ENCODE measurements at regions not wholly inside any gene's neighbourhood (a gene's known extent, or its start where the extent isn't known, plus 50 kb on each side); places are given as distances from the start of the nearest gene placed in this dataset.

- no peak for DNase-seq (ENCODE audit: low read depth)
Measured at GRCh38 chr4:176507845-176508533, 188.2 kb downstream of the SPCS3 start.

- DNase-seq (ENCODE audit: low read depth) = no peak
Measured at GRCh38 chr4:176508780-176509331, 189.1 kb downstream of the SPCS3 start.

- DNase-seq (ENCODE audit: low read depth) = no peak
Measured at GRCh38 chr4:176525576-176525975, 205.8 kb downstream of the SPCS3 start.

- DNase-seq (ENCODE audit: low read depth) = no peak
Measured at GRCh38 chr4:176526704-176527103, 206.9 kb downstream of the SPCS3 start.

GRCh38 chr4:176529574-176529973 is 209.8 kb downstream of the SPCS3 start:
- no peak for DNase-seq (ENCODE audit: low read depth)

GRCh38 chr4:176533159-176533558 is 213.4 kb downstream of the SPCS3 start:
- DNase-seq (ENCODE audit: low read depth) = no peak

GRCh38 chr4:176534566-176534965 is 214.8 kb downstream of the SPCS3 start:
- DNase-seq (ENCODE audit: low read depth) = peak; percentile 80

- DNase-seq (ENCODE audit: low read depth) = peak; percentile 87
Measured at GRCh38 chr4:176538217-176538925, 218.6 kb downstream of the SPCS3 start.

GRCh38 chr4:176539091-176539784 is 219.5 kb downstream of the SPCS3 start:
- DNase-seq (ENCODE audit: low read depth) = no peak

GRCh38 chr4:176539785-176540175 is 220.0 kb downstream of the SPCS3 start:
- DNase-seq (ENCODE audit: low read depth) = peak; percentile 81

GRCh38 chr4:176540814-176541213 is 221.0 kb downstream of the SPCS3 start:
- peak; percentile 53 for DNase-seq (ENCODE audit: low read depth)

- no peak for DNase-seq (ENCODE audit: low read depth)
Measured at GRCh38 chr4:176545872-176546271, 226.1 kb downstream of the SPCS3 start.

GRCh38 chr4:176546975-176547374 is 227.2 kb downstream of the SPCS3 start:
- peak; percentile 92 for DNase-seq (ENCODE audit: low read depth)

GRCh38 chr4:176548571-176548970 is 228.8 kb downstream of the SPCS3 start:
- peak; percentile 60 for DNase-seq (ENCODE audit: low read depth)

GRCh38 chr4:176549161-176549865 is 229.5 kb downstream of the SPCS3 start:
- peak; percentile 38 for DNase-seq (ENCODE audit: low read depth)

- no peak for DNase-seq (ENCODE audit: low read depth)
Measured at GRCh38 chr4:176558661-176559060, 234.1 kb downstream of the VEGFC start.

- no peak for DNase-seq (ENCODE audit: low read depth)
Measured at GRCh38 chr4:176561368-176561767, 231.4 kb downstream of the VEGFC start.

- peak; percentile 75 for DNase-seq (ENCODE audit: low read depth)
Measured at GRCh38 chr4:176563591-176563990, 229.1 kb downstream of the VEGFC start.

GRCh38 chr4:176565049-176565448 is 227.7 kb downstream of the VEGFC start:
- DNase-seq (ENCODE audit: low read depth) = no peak

GRCh38 chr4:176566769-176567168 is 226.0 kb downstream of the VEGFC start:
- no peak for DNase-seq (ENCODE audit: low read depth)

- no peak for DNase-seq (ENCODE audit: low read depth)
Measured at GRCh38 chr4:176568238-176568637, 224.5 kb downstream of the VEGFC start.

- DNase-seq (ENCODE audit: low read depth) = no peak
Measured at GRCh38 chr4:176569301-176569700, 223.4 kb downstream of the VEGFC start.
